ENCODE measurements at regions not wholly inside any gene's neighbourhood (a gene's known extent, or its start where the extent isn't known, plus 50 kb on each side); places are given as distances from the start of the nearest gene placed in this dataset.

GRCh38 chr9:116074658-116075057, 78.9 kb upstream of the PAPPA start:
- TF ChIP-seq CTCF (IDR thresholded peaks at IDR 0.05) (no peak), ZBTB33 (IDR thresholded peaks at IDR 0.05; ENCODE audit: borderline replicate concordance, low read depth) (no peak), REST (IDR thresholded peaks at IDR 0.05; ENCODE audit: low read depth, low read length) (no peak), PBX3 (IDR thresholded peaks at IDR 0.05) (no peak), RCOR1 (IDR thresholded peaks at IDR 0.05; ENCODE audit: low read length) (no peak), MAX (IDR thresholded peaks at IDR 0.05; ENCODE audit: low read depth) (no peak), EP300 (IDR thresholded peaks at IDR 0.05; ENCODE audit: borderline replicate concordance in 1 of 2, low read depth in 1 of 2, low read length in 1 of 2) (no peak), POLR2AphosphoS5 (IDR thresholded peaks at IDR 0.05; ENCODE audit: low read depth, low read length) (no peak)

All from SK-N-SH (cell line).